H9 (cell line): ENCODE measurements at regions not wholly inside any gene's neighbourhood (a gene's known extent, or its start where the extent isn't known, plus 50 kb on each side); places are given as distances from the start of the nearest gene placed in this dataset.
A peak's percentile ranks its signal among the peaks of the same experiment; 100 is the strongest.
"Not testable (repeated sequence)": the region's sequence is repeated elsewhere in the genome, so short reads cannot be mapped to it uniquely, and the experiment has no call there.

ENCODE experiments used
- DNase-seq: peaks from one replicate; pipeline ENCODE4 v3.0.0-alpha.2; 2017
- H2AFZ ChIP-seq: one replicate; pipeline ENCODE4 v1.6.1; 2013; ENCODE audit warnings: mild to moderate bottlenecking, low read length, control low read depth, moderate library complexity
- H2AK5ac ChIP-seq: 2 replicates; pipeline ENCODE4 v1.6.1; 2013; ENCODE audit warnings: low read length, control low read depth, mixed read lengths; ENCODE audit not compliant: insufficient read length
- H2BK120ac ChIP-seq: one replicate; pipeline ENCODE4 v1.6.1; 2013; ENCODE audit warnings: low read depth, mild to moderate bottlenecking, low read length, control low read depth, inconsistent platforms; ENCODE audit not compliant: poor library complexity, severe bottlenecking
- H2BK12ac ChIP-seq: 2 replicates; pipeline ENCODE4 v1.6.1; 2013; ENCODE audit warnings: low read length, control low read depth, mixed read lengths, low read depth; ENCODE audit not compliant: insufficient read length
- H2BK15ac ChIP-seq: 2 replicates; pipeline ENCODE4 v1.6.1; 2013; ENCODE audit warnings: low read depth, low read length, control low read depth
- H2BK20ac ChIP-seq: one replicate; pipeline ENCODE4 v1.6.1; 2013; ENCODE audit warnings: low read depth, mild to moderate bottlenecking, low read length, control low read depth, inconsistent platforms; ENCODE audit not compliant: poor library complexity, severe bottlenecking
- H2BK5ac ChIP-seq: 2 replicates; pipeline ENCODE4 v1.6.1; 2013; ENCODE audit warnings: low read length, control low read depth, mixed read lengths; ENCODE audit not compliant: insufficient read length
- H3K14ac ChIP-seq: 2 replicates; pipeline ENCODE4 v1.6.1; 2013; ENCODE audit warnings: low read length, control low read depth; ENCODE audit not compliant: insufficient read depth
- H3K18ac ChIP-seq: 2 replicates; pipeline ENCODE4 v1.6.1; 2013; ENCODE audit warnings: low read depth, mild to moderate bottlenecking, mixed read lengths, low read length, control low read depth; ENCODE audit not compliant: insufficient read length
- H3K23ac ChIP-seq: 2 replicates; pipeline ENCODE4 v1.6.1; 2013; ENCODE audit warnings: low read length, control low read depth, mixed read lengths, low read depth; ENCODE audit not compliant: insufficient read length
- H3K23me2 ChIP-seq: 2 replicates; pipeline ENCODE4 v1.6.1; 2013; ENCODE audit warnings: low read depth, mild to moderate bottlenecking, mixed read lengths, low read length, control low read depth; ENCODE audit not compliant: insufficient read length, poor library complexity, severe bottlenecking
- H3K27ac ChIP-seq: 2 replicates; pipeline ENCODE4 v1.5.1; 2013; ENCODE audit warnings: low read length, control low read depth, mixed read lengths, low read depth; ENCODE audit not compliant: insufficient read length
- H3K27me3 ChIP-seq: 2 replicates; pipeline ENCODE4 v1.6.1; 2013; ENCODE audit warnings: low read length, control low read depth, inconsistent platforms; ENCODE audit not compliant: insufficient read depth
- H3K4ac ChIP-seq: 2 replicates; pipeline ENCODE4 v1.6.1; 2013; ENCODE audit warnings: low read depth, mild to moderate bottlenecking, control low read depth, inconsistent platforms, low read length, moderate library complexity
- H3K4me1 ChIP-seq: 2 replicates; pipeline ENCODE4 v1.6.1; 2013; ENCODE audit warnings: low read length, control low read depth, inconsistent platforms; ENCODE audit not compliant: insufficient read depth
- H3K4me2 ChIP-seq: 2 replicates; pipeline ENCODE4 v1.6.1; 2013; ENCODE audit warnings: low read length, control low read depth, mixed read lengths; ENCODE audit not compliant: insufficient read length, insufficient read depth
- H3K56ac ChIP-seq: 2 replicates; pipeline ENCODE4 v1.6.1; 2013; ENCODE audit warnings: low read depth, mild to moderate bottlenecking, mixed read lengths, low read length, control low read depth; ENCODE audit not compliant: insufficient read length
- H3K79me1 ChIP-seq: 2 replicates; pipeline ENCODE4 v1.6.1; 2013; ENCODE audit warnings: low read depth, mild to moderate bottlenecking, moderate library complexity, low read length, control low read depth, inconsistent platforms; ENCODE audit not compliant: insufficient read depth, poor library complexity, severe bottlenecking
- H3K79me2 ChIP-seq: 2 replicates; pipeline ENCODE4 v1.6.1; 2013; ENCODE audit warnings: low read length, control low read depth, inconsistent platforms; ENCODE audit not compliant: insufficient read depth
- H3K9ac ChIP-seq: 2 replicates; pipeline ENCODE4 v1.6.1; 2013; ENCODE audit warnings: low read length, control low read depth, mixed read lengths; ENCODE audit not compliant: insufficient read length; ENCODE audit errors: extremely low read depth
- H3K9me3 ChIP-seq: one replicate; pipeline ENCODE4 v1.6.1; 2013; ENCODE audit warnings: low read depth, low read length, inconsistent platforms; ENCODE audit not compliant: control insufficient read depth
- H3T11ph ChIP-seq: one replicate; pipeline ENCODE4 v1.6.1; 2013; ENCODE audit warnings: mild to moderate bottlenecking, low read length, control low read depth, inconsistent platforms
- H4K20me1 ChIP-seq: one replicate; pipeline ENCODE4 v1.6.1; 2013; ENCODE audit not compliant: control insufficient read depth, insufficient read length, insufficient read depth
- H4K5ac ChIP-seq: 2 replicates; pipeline ENCODE4 v1.6.1; 2013; ENCODE audit warnings: low read depth, mild to moderate bottlenecking, mixed read lengths, low read length, control low read depth; ENCODE audit not compliant: insufficient read length
- H4K8ac ChIP-seq: replicated peaks from 2 replicates; pipeline ENCODE4 v1.6.1; 2013; ENCODE audit warnings: low read length, control low read depth, mixed read lengths, low read depth; ENCODE audit not compliant: insufficient read length
- H4K91ac ChIP-seq: 2 replicates; pipeline ENCODE4 v1.6.1; 2013; ENCODE audit warnings: low read depth, mild to moderate bottlenecking, moderate library complexity, mixed read lengths, low read length, control low read depth; ENCODE audit not compliant: insufficient read length
- H3K27ac Mint-ChIP-seq, 3 experiments: 2 replicates in 2 of 3; 3 replicates in 1 of 3; pipeline ENCODE4 v1.8.0; 2020 to 2021; ENCODE audit warnings: mixed read lengths in 3 of 3, mild to moderate bottlenecking in 1 of 3, moderate library complexity in 1 of 3
- H3K27me3 Mint-ChIP-seq: 2 replicates; pipeline ENCODE4 v1.8.0; 2021; ENCODE audit warnings: low read depth, mild to moderate bottlenecking, moderate library complexity, mixed read lengths
- H3K36me3 Mint-ChIP-seq, 3 experiments: 2 replicates in 2 of 3; 3 replicates in 1 of 3; pipeline ENCODE4 v1.8.0; 2020 to 2021; ENCODE audit warnings: low read depth in 3 of 3, mixed read lengths in 3 of 3; ENCODE audit not compliant: insufficient read depth in 1 of 3
- H3K4me1 Mint-ChIP-seq, 2 experiments: 2 replicates each; pipeline ENCODE4 v1.8.0; 2020; ENCODE audit warnings: mixed read lengths in 2 of 2
- H3K4me3 Mint-ChIP-seq, 2 experiments: 2 replicates in 1 of 2; 3 replicates in 1 of 2; pipeline ENCODE4 v1.8.0; 2020 to 2021; ENCODE audit warnings: mild to moderate bottlenecking in 2 of 2, mixed read lengths in 2 of 2, moderate library complexity in 1 of 2
- H3K9me3 Mint-ChIP-seq, 2 experiments: 2 replicates in 1 of 2; 3 replicates in 1 of 2; pipeline ENCODE4 v1.8.0; 2020; ENCODE audit warnings: mild to moderate bottlenecking in 2 of 2, mixed read lengths in 2 of 2, moderate library complexity in 1 of 2
- CTCF ChIP-seq: fragments of 200-600 bp; sonication (generic); conservative IDR thresholded peaks from 3 replicates; pipeline ENCODE4 v1.8.0; 2021; ENCODE audit warnings: antibody characterized with exemption, mild to moderate bottlenecking
- WGBS: extraction: QIAGEN DNeasy Blood & Tissue Kit; methylation state at CpG from one replicate; pipeline ENCODE4 v1.1.7; 2013; ENCODE audit warnings: missing lambda C conversion rate, low lambda C conversion rate, mixed read lengths; ENCODE audit not compliant: insufficient read length; ENCODE audit errors: extremely low coverage; 5-methylcytosine and 5-hydroxymethylcytosine counted together

DNA sequence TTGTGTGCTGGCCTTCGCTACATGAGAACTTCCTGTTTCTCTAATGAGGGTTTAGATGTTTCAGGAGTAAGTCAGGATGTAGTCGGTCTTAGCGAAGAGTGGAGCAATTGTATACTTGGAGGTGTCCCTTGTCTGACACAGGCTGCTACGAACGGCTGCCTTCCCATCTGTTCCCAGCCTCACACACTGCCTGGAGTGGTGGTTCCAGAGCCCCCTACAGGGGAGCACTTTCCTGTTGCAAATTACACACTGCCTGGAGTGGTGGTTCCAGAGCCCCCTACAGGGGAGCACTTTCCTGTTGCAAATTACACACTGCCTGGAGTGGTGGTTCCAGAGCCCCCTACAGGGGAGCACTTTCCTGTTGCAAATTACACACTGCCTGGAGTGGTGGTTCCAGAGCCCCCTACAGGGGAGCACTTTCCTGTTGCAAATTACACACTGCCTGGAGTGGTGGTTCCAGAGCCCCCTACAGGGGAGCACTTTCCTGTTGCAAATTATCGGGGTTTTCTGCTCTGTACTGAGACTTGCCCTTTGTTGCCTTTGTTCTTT, 126.5 kb upstream of the L3MBTL4 start:
- H2BK20ac ChIP-seq, H4K91ac ChIP-seq, H3K56ac ChIP-seq, H2AFZ ChIP-seq, H3K4me2 ChIP-seq, H3K23me2 ChIP-seq, H4K20me1 ChIP-seq, H3K79me2 ChIP-seq, H3K18ac ChIP-seq, H3K4me3 Mint-ChIP-seq, H2AK5ac ChIP-seq, DNase-seq, H3T11ph ChIP-seq, H3K23ac ChIP-seq, H3K79me1 ChIP-seq, H4K8ac ChIP-seq, H3K27ac ChIP-seq, H3K27me3 ChIP-seq, H3K4me1 Mint-ChIP-seq, H3K14ac ChIP-seq, H3K4me1 ChIP-seq, H3K4ac ChIP-seq, H2BK15ac ChIP-seq, H2BK120ac ChIP-seq, H3K27ac Mint-ChIP-seq, H2BK5ac ChIP-seq, H4K5ac ChIP-seq, H2BK12ac ChIP-seq, H3K9me3 ChIP-seq, H3K27me3 Mint-ChIP-seq, H3K9ac ChIP-seq: not testable (repeated sequence)
- Mint-ChIP-seq H3K9me3 (peaks cover 12% of the 10 kb centered on the region in 2 experiments), H3K36me3 (peaks cover 0 to 12% (median 9%) of the 10 kb centered on the region in 3 experiments; a peak in 5 of 7 replicates)
- TF ChIP-seq CTCF = peak; percentile 52
- WGBS = no CpG with 5 or more reads among the region's 6 CpGs
